ENCODE measurements at regions not wholly inside any gene's neighbourhood (a gene's known extent, or its start where the extent isn't known, plus 50 kb on each side); places are given as distances from the start of the nearest gene placed in this dataset.
A peak's percentile ranks its signal among the peaks of the same experiment; 100 is the strongest.

- CTCF ChIA-PET = no interaction called here
- no peak overlapping the region for H3K4me3 Mint-ChIP-seq
Observed at GRCh38 chrX:4841216-4841745, 1127.8 kb upstream of the PRKX start.

GRCh38 chrX:4831574-4831973 is 1118.1 kb upstream of the PRKX start:
- Mint-ChIP-seq H3K4me1 (no peaks in the 10 kb centered on the region), H3K27ac (no peak overlapping the region), H3K4me3 (no peak overlapping the region), H3K36me3 (no peaks in the 10 kb centered on the region), H3K9me3 (peaks cover 4% of the 10 kb centered on the region), H3K27me3 (no peaks in the 10 kb centered on the region)
- CTCF ChIA-PET = no interaction called here
- no peak for DNase-seq

More at GRCh38 chrX:4841216-4841745, 1127.8 kb upstream of the PRKX start:
- DNase-seq = no peak
- H3K27me3 Mint-ChIP-seq = no peaks in the 10 kb centered on the region
- H3K4me1 Mint-ChIP-seq = no peaks in the 10 kb centered on the region
- H3K9me3 Mint-ChIP-seq = peaks cover 5% of the 10 kb centered on the region
- no peaks in the 10 kb centered on the region for H3K36me3 Mint-ChIP-seq
- no peak overlapping the region for H3K27ac Mint-ChIP-seq

- H3K4me3 Mint-ChIP-seq = no peak overlapping the region
- no peak for DNase-seq
- no peaks in the 10 kb centered on the region for H3K27me3 Mint-ChIP-seq
- no peaks in the 10 kb centered on the region for H3K4me1 Mint-ChIP-seq
- peaks cover 4% of the 10 kb centered on the region for H3K9me3 Mint-ChIP-seq
- no peaks in the 10 kb centered on the region for H3K36me3 Mint-ChIP-seq
- CTCF ChIA-PET = no interaction called here
- H3K27ac Mint-ChIP-seq = no peak overlapping the region
Observed at GRCh38 chrX:4830880-4831557, 1117.6 kb upstream of the PRKX start.

- no peaks in the 10 kb centered on the region for H3K27me3 Mint-ChIP-seq
- no peaks in the 10 kb centered on the region for H3K36me3 Mint-ChIP-seq
- DNase-seq = no peak
- CTCF ChIA-PET = no interaction called here
- H3K4me3 Mint-ChIP-seq = no peak overlapping the region
- peaks cover 4% of the 10 kb centered on the region for H3K9me3 Mint-ChIP-seq
- no peak overlapping the region for H3K27ac Mint-ChIP-seq
- no peaks in the 10 kb centered on the region for H3K4me1 Mint-ChIP-seq
Observed at GRCh38 chrX:4825550-4825949, 1112.1 kb upstream of the PRKX start.

- no peaks in the 10 kb centered on the region for H3K9me3 Mint-ChIP-seq
- no peak for DNase-seq
- H3K4me1 Mint-ChIP-seq = no peaks in the 10 kb centered on the region
- CTCF ChIA-PET = no interaction called here
- no peaks in the 10 kb centered on the region for H3K27me3 Mint-ChIP-seq
- H3K27ac Mint-ChIP-seq = no peak overlapping the region
- H3K36me3 Mint-ChIP-seq = no peaks in the 10 kb centered on the region
- no peak overlapping the region for H3K4me3 Mint-ChIP-seq
Observed at GRCh38 chrX:4809571-4809970, 1096.1 kb upstream of the PRKX start.

- Mint-ChIP-seq H3K27me3 (no peaks in the 10 kb centered on the region), H3K9me3 (no peaks in the 10 kb centered on the region), H3K4me3 (no peak overlapping the region), H3K27ac (no peak overlapping the region), H3K4me1 (no peaks in the 10 kb centered on the region), H3K36me3 (no peaks in the 10 kb centered on the region)
- no peak for DNase-seq
- CTCF ChIA-PET = no interaction called here
Observed at GRCh38 chrX:4805502-4805901, 1092.1 kb upstream of the PRKX start.

GRCh38 chrX:4800756-4801155 is 1087.3 kb upstream of the PRKX start:
- CTCF ChIA-PET = no interaction called here
- H3K27ac Mint-ChIP-seq = no peak overlapping the region
- no peak overlapping the region for H3K4me3 Mint-ChIP-seq
- no peaks in the 10 kb centered on the region for H3K4me1 Mint-ChIP-seq
- no peaks in the 10 kb centered on the region for H3K27me3 Mint-ChIP-seq
- no peaks in the 10 kb centered on the region for H3K36me3 Mint-ChIP-seq
- DNase-seq = no peak
- peaks cover 3% of the 10 kb centered on the region for H3K9me3 Mint-ChIP-seq

- H3K36me3 Mint-ChIP-seq = no peaks in the 10 kb centered on the region
- H3K27me3 Mint-ChIP-seq = no peaks in the 10 kb centered on the region
- H3K27ac Mint-ChIP-seq = no peak overlapping the region
- H3K4me1 Mint-ChIP-seq = no peaks in the 10 kb centered on the region
- H3K4me3 Mint-ChIP-seq = no peak overlapping the region
- H3K9me3 Mint-ChIP-seq = no peaks in the 10 kb centered on the region
- no peak for DNase-seq
- CTCF ChIA-PET = no interaction called here
Observed at GRCh38 chrX:4787971-4788370, 1074.5 kb upstream of the PRKX start.

- H3K9me3 Mint-ChIP-seq = peaks cover 2% of the 10 kb centered on the region
- H3K4me1 Mint-ChIP-seq = no peaks in the 10 kb centered on the region
- H3K4me3 Mint-ChIP-seq = no peak overlapping the region
- no peak overlapping the region for H3K27ac Mint-ChIP-seq
- no peak for DNase-seq
- H3K27me3 Mint-ChIP-seq = no peaks in the 10 kb centered on the region
- H3K36me3 Mint-ChIP-seq = no peaks in the 10 kb centered on the region
- CTCF ChIA-PET = no interaction called here
Observed at GRCh38 chrX:4764888-4765287, 1051.4 kb upstream of the PRKX start.

- no peak for DNase-seq
- Mint-ChIP-seq H3K27ac (no peak overlapping the region), H3K36me3 (no peaks in the 10 kb centered on the region), H3K4me1 (no peaks in the 10 kb centered on the region), H3K4me3 (no peak overlapping the region), H3K27me3 (no peaks in the 10 kb centered on the region), H3K9me3 (no peaks in the 10 kb centered on the region)
- CTCF ChIA-PET = no interaction called here
Observed at GRCh38 chrX:4762196-4762595, 1048.7 kb upstream of the PRKX start.

- no peaks in the 10 kb centered on the region for H3K4me1 Mint-ChIP-seq
- H3K27me3 Mint-ChIP-seq = no peaks in the 10 kb centered on the region
- H3K27ac Mint-ChIP-seq = no peak overlapping the region
- no peak overlapping the region for H3K4me3 Mint-ChIP-seq
- no peaks in the 10 kb centered on the region for H3K36me3 Mint-ChIP-seq
- CTCF ChIA-PET = no interaction called here
- DNase-seq = no peak
- H3K9me3 Mint-ChIP-seq = no peaks in the 10 kb centered on the region
Observed at GRCh38 chrX:4754878-4755604, 1041.6 kb upstream of the PRKX start.

GRCh38 chrX:4741024-4741423 is 1027.6 kb upstream of the PRKX start:
- no peak overlapping the region for H3K27ac Mint-ChIP-seq
- CTCF ChIA-PET = no interaction called here
- H3K36me3 Mint-ChIP-seq = no peaks in the 10 kb centered on the region
- H3K4me3 Mint-ChIP-seq = no peak overlapping the region
- H3K9me3 Mint-ChIP-seq = no peaks in the 10 kb centered on the region
- H3K4me1 Mint-ChIP-seq = no peaks in the 10 kb centered on the region
- no peaks in the 10 kb centered on the region for H3K27me3 Mint-ChIP-seq
- no peak for DNase-seq

GRCh38 chrX:4735299-4735698 is 1021.9 kb upstream of the PRKX start:
- no peak for DNase-seq
- H3K36me3 Mint-ChIP-seq = no peaks in the 10 kb centered on the region
- no peaks in the 10 kb centered on the region for H3K4me1 Mint-ChIP-seq
- H3K27ac Mint-ChIP-seq = no peak overlapping the region
- CTCF ChIA-PET = no interaction called here
- H3K27me3 Mint-ChIP-seq = no peaks in the 10 kb centered on the region
- no peak overlapping the region for H3K4me3 Mint-ChIP-seq
- no peaks in the 10 kb centered on the region for H3K9me3 Mint-ChIP-seq

GRCh38 chrX:4710618-4711433 is 997.4 kb upstream of the PRKX start:
- Mint-ChIP-seq H3K27me3 (no peaks in the 10 kb centered on the region), H3K4me1 (peaks cover 4% of the 10 kb centered on the region), H3K27ac (peak overlapping the region; percentile 74), H3K4me3 (no peak overlapping the region), H3K36me3 (no peaks in the 10 kb centered on the region), H3K9me3 (no peaks in the 10 kb centered on the region)
- DNase-seq = no peak
- CTCF ChIA-PET = no interaction called here

All from activated naive CD4-positive, alpha-beta T cell treated with anti-CD3 and anti-CD28 coated beads, Interleukin-2, amount 10 ng/mL, durations not matched to agents 7 days and 5 days (primary cell).